ENCODE measurements at regions not wholly inside any gene's neighbourhood (a gene's known extent, or its start where the extent isn't known, plus 50 kb on each side); places are given as distances from the start of the nearest gene placed in this dataset.

DNA sequence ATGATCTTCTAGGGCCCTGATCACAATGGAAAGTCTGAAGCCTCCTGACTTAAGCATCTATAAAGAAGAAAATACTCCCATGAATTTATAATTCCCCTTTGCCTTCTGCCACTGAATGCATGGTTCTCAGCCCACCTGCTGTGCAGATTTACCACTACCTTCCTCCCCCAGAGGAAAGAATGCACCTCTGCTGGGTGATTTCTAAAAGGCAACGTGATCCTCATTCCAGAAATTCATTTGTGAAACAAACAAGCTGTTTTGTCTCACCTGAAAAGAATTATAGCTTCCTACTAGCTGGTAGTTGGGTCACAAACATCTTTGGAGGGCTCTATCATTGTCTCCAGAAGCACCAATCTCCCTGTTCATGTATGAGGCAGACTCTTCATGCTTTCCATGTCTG, 320.2 kb downstream of the CDC14C start:
- no peak for DNase-seq (ENCODE audit: low read depth in 3 of 3, low spot score in 2 of 3)

DNA sequence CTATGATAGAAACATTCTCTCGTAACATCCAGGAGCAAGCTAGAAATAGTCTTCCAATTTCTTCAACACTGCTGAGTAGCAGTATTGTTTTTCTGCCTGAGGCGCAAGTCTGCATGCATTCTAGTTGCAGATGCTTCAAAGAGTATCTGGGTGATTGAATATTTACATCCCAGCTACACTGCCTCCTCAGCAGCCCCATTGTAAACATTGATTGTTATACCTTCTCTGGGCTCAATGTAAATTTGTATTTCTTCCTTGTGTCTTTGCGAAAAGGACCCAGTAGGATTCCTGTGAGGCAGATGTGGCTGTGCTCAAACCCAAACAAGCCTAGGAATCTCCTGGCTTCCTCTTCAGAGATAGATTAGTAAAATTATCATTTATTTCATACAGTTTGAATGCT, 320.7 kb downstream of the CDC14C start:
- no peak for DNase-seq (ENCODE audit: low read depth in 3 of 3, low spot score in 2 of 3)

DNA sequence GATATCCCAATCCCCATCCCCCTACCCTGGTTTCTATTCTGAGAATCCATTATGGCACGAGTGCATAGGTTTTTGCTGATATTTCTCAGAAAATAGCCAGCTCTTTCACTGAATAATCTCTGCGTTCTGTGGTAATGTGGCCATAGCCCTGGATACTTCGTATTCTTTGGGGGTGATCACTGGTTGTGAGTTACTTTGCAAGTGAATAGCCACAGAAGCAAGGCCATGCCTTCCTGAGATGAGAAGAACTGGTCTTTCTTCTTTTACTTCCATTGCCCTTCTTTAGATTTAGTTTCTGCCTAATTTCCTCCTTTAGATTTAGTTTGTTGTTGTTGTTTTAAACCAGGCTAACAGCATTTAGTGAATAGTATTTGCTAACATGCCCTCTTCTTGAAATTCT, 323.4 kb downstream of the CDC14C start:
- no peak for DNase-seq (ENCODE audit: low read depth in 3 of 3, low spot score in 2 of 3)

DNA sequence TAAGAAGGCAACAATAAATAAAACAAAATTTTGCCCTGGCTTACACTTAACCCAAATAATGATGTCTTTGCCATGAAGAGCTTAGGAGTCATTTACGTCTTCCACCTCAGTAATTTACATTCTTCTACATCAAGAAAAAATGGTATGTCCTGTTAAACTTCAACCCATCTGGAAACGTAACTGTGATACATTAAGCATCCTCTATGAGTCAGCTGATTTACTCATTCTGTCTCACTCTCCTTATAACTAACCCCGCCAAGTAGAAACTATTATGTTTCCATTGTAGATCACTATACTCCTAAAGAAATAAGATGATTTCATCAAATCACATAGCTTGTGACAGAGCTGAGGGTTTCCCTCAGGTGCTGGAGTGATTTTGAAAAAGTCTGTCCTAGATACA, 330.7 kb downstream of the CDC14C start:
- no peak for DNase-seq (ENCODE audit: low read depth in 3 of 3, low spot score in 2 of 3)

DNA sequence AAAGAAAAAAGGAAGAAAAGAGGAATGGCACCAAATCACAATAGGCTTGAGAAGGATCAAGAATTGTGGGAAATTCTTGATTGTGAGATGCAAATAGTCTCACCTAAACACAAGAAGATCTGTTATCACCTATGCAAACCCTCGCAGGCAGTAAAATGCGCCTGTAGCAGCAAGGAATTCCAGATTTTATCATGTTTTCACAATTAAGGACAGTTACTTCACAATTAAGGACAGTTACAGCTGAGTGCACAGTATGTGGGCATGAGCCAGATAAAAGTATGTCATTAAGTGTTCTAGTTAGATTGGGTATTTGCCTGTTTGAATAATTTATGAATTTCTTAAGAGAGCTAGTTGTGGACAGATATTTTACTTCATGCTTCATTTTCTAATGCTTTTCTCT, 336.2 kb downstream of the CDC14C start:
- DNase-seq (ENCODE audit: low read depth in 3 of 3, low spot score in 2 of 3), result no peak

DNA sequence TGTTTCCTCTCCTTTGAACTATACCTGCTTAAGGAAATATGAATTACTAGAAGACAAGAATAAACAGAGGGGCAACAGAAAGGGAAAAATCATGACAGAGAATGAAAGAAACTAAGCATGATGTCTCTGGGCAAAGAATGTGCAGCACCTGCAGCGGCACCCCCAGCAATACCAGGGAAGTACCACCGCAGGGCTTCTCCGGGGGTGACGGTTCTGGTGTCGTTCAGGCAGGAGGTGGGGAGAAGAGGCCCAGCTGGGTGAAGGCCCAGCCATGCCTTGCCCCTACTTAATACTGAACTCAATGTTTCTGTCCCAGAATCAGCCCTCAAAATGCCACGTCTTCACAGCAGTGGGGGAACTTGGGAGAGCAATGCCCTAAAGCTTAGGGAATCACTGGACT, 337.6 kb downstream of the CDC14C start:
- DNase-seq (ENCODE audit: low read depth in 3 of 3, low spot score in 2 of 3), result no peak

DNA sequence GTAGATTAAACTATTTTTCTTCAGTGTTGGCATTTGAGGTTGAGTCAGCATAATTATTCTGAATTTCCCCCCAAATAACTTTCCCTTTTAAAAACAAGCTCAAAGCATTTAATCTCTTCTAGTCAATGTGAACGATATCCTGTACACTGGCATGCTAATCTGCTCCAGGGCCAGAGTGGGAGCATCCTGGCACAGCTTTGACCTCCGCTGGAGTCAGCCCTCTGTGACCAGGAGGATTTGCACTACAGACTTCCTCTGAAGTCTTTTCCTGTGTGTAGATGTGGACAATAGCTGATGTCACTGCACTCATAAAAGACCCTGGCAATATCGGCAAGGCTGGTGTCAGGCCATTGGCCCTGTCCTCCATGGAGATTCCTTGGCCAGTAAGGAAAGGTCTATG, 340.2 kb downstream of the CDC14C start:
- DNase-seq (ENCODE audit: low read depth in 3 of 3, low spot score in 2 of 3), result no peak

DNA sequence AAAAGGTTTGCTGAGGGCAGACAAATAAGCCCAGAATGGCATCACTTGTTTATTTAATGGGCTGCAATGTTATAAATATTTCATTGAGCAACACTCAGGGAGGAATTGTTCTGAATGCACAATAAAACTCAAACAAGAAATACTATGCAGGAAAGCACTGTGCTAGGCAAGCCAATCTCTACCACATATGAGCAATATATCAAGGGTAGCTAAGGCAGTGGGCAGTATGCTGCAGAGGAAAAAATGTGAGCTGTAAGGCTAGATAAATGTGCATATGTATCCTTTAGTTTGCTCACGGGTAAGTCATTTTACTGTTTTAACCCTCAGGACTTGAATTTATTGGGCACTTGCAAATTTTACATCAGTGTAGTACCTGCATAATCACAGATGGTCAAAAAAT, 349.6 kb downstream of the CDC14C start:
- no peak for DNase-seq (ENCODE audit: low read depth in 3 of 3, low spot score in 2 of 3)

DNA sequence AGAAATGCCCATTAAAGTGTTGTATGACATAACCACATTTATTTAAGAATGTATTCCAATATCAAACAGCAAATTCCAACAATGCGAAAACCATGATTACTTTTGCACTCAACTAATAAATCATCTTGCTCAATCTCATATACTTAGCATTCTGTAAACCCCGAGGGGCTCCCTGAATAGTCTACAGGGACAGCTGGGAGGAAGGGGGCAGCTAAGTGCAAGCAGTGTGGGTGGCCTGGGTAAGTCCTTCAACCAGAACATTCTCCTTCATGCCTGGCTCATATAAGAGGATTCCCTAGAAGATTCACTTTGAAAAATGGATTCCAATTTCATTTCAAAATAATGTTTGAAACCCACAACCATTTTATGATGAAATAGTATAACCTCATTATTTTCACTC, 355.5 kb downstream of the CDC14C start:
- peak in 1 of 3 donors; percentile 6 for DNase-seq (ENCODE audit: low read depth in 3 of 3, low spot score in 2 of 3)

DNA sequence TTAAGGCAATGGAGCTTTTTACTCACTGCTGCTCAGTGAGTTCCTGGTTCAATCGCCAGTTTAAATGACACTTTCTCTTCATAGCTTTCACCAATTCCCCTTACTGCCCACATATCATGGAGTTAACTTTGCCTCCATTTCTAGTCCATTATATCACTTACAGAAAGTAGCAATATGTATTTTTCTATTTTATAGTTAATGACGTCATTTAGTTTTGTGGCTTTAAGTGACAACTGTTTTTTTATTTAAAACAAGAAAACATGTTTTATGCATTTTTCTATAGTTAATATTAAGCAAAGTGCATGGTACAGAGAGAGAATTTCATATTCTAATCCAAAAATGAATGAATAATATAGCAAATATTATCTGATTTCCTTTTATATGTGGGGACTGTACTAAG, 363.3 kb downstream of the CDC14C start:
- no peak for DNase-seq (ENCODE audit: low read depth in 3 of 3, low spot score in 2 of 3)

DNA sequence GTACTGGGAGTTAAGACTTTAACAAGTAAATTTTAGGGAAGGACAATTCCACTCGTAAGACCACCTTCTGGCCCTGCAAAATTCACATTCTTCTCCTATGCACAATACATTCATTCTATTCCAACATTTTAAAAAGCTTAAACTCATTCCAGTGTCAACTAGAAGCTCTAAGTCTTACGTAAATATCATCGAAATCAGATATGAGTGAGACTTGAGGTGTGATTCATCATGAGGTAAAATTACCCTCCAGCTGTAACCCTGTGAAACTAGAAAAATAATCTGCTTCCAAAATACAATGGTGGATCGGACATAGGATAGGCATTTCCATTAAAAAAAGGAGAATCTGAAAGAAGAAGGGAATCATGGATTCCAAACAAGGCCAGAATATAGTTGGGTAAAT, 370.3 kb downstream of the CDC14C start:
- DNase-seq (ENCODE audit: low read depth in 3 of 3, low spot score in 2 of 3), result no peak

DNA sequence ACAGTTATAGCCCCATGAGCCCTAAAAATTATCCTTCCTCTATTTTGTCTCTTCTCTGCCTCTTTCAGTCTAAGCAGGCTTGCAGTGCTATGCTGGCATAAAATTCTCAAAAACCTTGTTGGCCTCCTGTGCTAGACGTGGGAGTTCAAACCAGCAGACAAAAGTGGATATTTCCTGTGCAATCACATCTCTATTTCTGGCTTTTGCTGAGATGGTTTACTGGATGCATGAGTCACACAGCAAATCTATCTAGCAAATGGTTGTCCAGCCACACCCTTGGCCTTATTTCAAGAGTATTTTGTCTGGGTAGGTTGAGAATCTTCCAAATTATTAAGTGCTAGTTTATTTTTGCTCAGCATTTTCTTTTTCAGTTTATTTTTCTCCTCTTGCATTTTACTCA, 370.8 kb downstream of the CDC14C start:
- no peak for DNase-seq (ENCODE audit: low read depth in 3 of 3, low spot score in 2 of 3)

DNA sequence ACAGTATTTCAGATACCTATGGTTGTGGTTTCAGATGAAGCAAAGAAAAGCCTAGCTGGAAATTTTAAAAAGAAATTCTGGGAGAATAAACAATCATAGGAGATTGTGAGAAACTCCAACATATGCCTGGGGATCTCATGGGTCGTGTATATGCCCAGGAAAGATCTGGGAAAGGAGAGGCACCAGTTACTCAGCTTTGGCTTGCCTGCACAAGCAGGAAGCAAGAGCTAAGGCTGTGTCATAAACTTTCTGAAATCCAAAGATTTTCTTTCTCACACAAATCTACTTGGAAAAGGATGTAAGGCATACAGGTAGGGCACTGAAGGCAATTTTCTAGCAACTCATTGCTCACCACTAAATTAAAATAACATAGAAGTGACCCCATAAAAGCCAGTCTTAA, 373.6 kb downstream of the CDC14C start:
- no peak for DNase-seq (ENCODE audit: low read depth in 3 of 3, low spot score in 2 of 3)

DNA sequence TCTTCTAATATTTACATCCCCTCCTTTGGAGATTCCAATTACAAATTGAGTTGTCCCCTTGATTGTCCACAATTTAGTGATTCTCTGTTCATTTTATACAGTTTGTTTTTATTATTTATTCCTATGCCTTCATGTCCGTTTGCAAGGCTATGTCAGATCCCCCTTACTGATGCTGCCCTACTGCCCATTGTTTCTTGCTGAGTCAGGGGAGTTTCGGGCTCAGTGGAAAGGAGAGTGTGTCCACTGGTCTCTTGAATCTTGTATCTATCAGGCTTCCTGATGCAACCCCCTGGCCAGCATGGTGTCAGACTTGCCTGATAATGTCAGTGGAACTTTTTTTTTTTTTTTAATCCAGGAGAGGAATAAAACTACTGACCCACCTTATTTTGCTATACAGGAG, 384.4 kb downstream of the CDC14C start:
- DNase-seq (ENCODE audit: low read depth in 3 of 3, low spot score in 2 of 3), result no peak

DNA sequence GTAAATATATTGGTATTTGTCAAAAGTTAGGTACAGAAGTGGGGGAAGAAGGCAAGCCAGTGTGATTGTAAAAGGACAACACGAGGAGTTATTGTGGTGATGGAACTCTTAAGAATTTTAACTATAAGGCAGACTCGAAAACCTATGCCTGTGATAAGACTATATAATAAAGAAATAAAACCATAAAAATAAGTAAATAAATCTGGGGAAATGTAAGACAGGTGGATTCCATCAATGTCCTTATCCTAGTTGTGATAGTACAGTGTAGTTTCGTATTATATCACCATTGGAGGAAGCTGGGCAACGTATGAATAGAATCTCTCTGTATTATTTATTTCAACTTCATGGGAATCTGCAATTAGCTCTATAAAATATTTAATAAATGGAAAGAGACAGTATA, 395.7 kb downstream of the CDC14C start:
- DNase-seq (ENCODE audit: low read depth in 3 of 3, low spot score in 2 of 3), result no peak

DNA sequence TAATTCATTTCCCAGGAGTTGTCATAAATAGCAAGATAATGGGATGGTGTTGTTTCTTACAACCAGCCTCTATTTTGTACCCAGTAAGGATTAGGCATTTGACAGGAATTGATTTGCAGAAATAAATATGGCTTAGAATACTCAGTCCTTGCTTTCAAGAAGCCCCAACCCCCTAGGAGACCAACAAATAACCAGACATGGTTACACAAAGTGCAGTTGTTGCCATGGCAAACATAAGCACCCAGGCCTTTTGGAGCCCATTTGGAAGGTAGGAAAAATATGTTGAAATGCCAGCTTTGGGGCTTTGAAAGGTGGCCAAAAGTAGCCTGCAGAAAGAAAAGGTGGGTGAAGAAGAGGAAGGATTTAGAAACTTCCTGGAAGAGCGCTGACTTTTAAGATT, 397.5 kb downstream of the CDC14C start:
- no peak for DNase-seq (ENCODE audit: low read depth in 3 of 3, low spot score in 2 of 3)

DNA sequence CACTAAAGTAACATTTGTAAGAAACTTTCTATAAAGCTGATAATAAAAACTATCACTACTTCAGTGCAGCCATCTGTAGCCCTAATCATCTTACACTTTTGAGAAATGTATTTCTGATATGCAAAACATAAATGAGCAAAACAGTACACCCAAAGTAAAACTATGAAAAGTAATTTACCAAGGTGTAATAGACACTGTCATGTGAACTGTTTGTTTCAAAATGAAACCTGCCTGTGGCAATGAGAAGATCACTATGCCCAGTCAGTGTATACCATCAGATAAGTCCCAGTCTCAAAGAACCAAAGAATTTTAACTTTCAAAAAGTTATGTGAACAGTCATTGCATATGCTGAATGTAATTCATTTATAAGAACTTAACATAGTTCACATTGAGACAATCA, 398.1 kb downstream of the CDC14C start:
- no peak for DNase-seq (ENCODE audit: low read depth in 3 of 3, low spot score in 2 of 3)

DNA sequence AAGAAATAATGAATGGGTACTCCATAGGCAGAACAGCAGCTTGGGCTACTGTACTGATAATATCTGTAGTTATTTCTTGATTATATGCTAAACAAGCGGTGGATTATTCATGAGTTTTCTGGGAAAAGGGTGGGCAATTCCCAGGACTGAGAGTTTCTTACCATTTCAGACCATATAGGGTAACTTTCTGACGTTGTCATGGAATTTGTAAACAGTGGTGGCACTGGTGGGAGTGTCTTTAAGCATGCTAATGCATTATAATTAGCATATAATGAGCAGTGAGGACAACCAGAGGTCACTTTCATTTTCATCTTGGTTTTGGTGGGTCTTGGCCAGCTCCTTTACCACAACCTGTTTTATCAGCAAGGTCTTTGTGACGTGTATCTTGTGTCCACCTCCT, 399.7 kb downstream of the CDC14C start:
- no peak for DNase-seq (ENCODE audit: low read depth in 3 of 3, low spot score in 2 of 3)

DNA sequence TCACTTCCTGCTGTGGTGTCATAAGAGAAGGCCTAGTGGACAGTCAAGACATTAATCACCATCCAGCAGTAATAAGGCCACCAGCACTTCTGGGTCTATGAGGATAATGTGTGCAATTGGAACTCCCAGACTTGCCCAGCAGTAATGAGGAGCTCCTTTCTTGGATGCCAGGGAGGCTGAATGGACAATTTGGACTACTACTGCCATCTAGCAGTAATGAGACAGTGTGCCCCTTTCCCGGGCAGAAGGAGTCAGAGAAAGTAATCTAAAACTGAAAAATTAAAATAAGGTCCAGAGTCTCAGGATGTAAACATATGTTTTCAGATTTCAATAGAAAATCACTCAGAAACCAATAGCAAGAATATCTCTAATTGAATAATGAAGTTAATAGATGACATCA, 400.4 kb downstream of the CDC14C start:
- no peak for DNase-seq (ENCODE audit: low read depth in 3 of 3, low spot score in 2 of 3)

DNA sequence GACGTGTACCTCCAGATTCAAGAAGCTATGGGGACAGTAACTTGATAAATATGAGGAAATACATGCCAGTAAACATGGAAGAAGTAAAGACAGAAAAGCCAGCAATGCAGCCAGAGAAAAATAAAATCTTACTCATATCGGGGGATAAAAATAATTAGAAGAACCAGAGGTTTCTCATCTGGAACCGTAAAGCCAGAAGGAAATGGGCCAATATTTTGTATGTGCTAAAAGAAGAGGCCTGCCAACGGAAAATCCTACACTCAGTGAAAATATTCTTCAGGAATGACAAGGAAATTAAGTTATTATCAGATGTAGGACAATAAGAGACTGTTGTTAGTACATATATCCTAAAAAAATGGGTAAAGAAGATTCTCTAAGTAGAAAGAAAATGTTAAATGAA, 401.2 kb downstream of the CDC14C start:
- DNase-seq (ENCODE audit: low read depth in 3 of 3, low spot score in 2 of 3), result no peak

DNA sequence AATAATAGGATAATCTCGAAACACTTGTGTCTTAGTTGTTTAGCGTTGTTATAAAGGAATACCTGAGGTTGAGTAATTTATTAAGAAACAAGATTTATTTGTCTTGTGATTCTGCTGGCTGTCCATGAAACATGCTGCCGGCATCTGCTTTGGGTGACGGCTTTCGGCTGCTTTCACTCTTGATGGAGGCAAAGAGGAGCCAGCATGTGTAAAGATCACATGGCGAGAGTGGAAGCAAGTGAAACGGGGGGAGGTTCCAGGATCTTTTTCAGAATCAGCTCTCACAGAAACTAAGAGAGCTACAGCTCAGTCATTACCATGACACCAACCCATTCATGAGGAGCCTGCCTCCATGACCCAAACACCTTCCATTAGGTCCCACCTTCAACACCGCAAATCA, 402.8 kb downstream of the CDC14C start:
- DNase-seq (ENCODE audit: low read depth in 3 of 3, low spot score in 2 of 3), result no peak

DNA sequence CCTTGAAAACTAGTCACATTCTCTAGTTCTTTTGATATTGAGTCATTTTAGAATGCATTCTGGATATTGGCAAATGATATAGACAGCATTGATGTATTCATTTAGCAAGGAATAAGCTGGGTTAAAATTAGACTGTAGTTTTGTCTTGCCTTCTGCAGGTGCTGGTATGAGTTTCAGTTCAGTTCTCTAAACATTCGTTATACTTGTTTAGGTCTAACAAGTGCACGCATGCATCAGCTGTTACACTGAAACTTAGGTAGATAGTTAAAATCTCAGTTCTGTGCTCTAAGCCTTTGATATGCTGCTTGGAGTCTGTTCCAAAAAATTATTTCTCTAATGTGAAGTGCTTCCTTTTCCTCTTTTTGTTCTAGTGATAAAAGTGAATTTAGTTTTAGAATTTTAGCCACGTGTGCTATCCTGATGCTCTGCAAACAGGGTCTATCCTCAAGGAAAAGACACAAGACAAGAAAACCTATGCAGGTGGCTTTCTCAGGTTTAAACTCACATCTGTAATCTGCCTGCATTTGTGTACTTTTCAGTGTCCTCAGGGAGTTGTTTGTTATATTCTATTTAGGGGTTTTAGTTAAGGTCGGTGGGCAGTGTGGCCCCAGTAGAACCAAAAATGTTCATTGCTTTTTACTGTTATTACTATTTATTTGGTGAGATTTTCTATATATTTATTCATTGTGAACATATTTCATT, 409.0 kb downstream of the CDC14C start:
- no peak for DNase-seq (ENCODE audit: low read depth in 3 of 3, low spot score in 2 of 3)

DNA sequence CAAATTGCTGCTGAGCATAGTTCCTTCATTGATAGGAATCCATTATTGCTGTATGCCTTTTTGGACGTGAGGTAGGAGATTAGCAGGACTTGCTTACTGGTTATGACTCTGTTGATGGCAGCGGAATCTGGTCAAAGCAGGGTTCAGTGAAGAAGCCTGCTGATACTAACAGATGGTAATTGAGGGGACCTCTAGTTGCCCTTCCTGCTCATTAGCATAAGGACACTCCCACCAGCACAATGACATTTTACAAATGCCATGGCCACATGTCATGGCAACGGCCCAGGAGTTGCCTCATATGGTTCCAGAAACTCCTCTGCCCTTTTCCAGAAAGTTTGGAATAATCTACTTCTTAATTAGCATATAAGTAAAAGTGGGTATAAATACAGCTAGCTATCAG, 417.5 kb downstream of the CDC14C start:
- no peak for DNase-seq (ENCODE audit: low read depth in 3 of 3, low spot score in 2 of 3)

All from right renal cortex interstitium (tissue), 3 donors.